Pulmonary artery endothelial cell (primary cell): ENCODE measurements at regions not wholly inside any gene's neighbourhood (a gene's known extent, or its start where the extent isn't known, plus 50 kb on each side); places are given as distances from the start of the nearest gene placed in this dataset.

ENCODE experiments used
- DNase-seq: peaks from one replicate; pipeline ENCODE4 v3.0.0-alpha.2; 2011; ENCODE audit warnings: low read depth, low spot score

DNA sequence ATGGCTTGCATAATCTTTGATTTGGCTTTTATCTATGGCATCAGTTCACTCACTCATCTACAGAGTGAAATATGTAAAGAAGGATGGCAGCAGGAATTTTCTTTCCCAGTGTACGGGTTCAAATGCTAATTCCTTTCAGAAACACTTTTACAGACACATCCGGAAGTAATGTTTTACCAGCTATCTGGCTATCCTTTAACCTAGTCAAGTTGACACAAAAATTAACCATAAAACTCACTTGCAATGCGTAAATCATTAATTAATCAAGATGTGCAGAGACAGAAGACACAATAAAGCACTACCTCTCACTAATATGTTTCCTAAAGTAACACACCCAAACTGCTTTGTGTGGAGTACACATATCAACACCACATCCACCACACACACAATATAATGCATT lies 378.9 kb upstream of the ANO3 start:
- no peak for DNase-seq

DNA sequence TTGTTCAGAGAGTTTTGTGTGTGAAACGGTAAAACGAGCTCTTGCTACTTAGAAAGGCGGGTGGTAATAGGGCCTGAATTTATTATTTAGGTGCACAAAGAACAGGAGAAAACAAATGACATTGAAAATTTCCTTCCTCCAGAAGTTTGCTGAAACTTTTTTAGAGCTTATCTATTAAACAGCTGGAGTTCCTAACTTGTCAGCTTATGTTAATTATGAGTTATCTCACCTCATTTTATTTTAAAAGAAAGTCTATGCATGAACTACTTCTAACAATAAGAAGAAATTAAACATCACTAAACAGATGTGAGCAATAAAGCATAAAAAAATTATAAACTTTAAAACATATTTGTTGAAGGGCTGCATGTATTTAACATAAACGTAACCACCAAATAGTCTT lies 373.9 kb upstream of the ANO3 start:
- DNase-seq: no peak

DNA sequence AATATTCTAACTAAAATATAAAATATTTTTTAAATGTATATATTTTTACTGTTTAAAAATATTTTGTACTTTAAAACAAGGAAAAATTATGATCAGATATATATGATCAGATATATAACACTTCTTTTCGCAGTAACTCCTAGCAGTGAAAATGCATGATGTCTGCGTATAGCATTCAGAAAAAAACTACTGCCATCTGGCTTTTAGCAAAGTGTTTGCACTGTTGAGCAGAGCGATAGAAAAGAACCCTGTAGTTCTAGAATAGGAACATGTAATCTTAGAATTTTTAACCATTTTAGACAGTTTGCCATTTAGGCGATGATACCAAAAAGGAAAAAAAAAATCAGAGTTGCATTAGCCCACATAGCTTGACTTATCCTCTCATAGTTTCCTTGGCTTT lies 370.4 kb upstream of the ANO3 start:
- DNase-seq: no peak

DNA sequence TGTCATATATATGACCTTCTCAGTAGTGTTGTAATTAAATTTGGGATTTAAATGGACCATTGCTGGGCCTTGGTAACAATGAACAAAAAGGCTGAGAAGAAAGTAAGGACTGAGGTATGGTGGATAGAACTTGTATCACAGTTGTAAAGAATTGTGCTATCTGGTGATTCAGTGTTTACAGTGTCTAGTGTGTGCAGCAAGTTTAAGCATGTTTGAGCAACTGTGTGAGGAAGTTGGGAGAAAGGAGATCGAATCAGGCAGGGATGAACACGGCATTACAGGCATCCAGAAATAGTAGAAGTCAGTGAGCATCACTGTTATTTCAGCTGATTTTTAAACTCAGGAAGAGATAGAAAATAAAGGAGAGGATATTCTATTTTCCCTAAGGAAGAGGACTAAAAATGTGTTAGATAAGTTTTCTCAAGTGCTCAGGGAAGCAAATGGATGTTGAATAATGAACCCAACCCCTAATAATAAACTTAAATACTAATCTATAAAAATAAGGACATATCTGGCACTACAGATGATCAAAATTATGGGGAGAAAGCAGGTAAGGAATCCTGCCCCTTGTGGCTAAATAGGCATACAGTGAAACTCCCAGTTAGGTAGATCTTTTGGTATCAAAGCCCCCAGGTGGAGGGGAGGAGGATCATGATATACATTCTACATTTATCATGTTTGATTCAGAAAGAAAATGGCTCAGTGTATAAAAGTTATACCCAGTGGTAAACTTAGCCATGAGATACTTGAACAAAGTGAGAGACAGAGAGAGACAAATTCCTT lies 361.0 kb upstream of the ANO3 start:
- no peak for DNase-seq

DNA sequence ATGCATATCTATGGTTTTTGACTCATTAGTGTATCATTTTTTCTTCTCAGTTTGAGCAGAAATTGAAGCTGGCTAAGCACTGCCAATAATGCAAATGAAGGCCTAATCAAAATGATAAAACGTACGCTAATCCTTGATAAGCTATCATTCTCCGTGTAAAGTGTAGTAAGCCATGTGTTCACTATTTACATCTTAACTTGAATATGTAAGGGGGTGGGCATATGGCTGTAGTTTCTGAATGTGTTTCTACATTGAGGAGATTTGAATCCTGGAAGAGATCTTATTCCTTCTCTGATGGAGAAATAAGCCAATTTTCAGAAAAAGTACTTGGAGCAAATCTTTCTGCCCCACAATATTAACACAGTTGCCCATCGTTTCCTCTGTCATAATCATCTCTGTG lies 351.8 kb upstream of the ANO3 start:
- no peak for DNase-seq

DNA sequence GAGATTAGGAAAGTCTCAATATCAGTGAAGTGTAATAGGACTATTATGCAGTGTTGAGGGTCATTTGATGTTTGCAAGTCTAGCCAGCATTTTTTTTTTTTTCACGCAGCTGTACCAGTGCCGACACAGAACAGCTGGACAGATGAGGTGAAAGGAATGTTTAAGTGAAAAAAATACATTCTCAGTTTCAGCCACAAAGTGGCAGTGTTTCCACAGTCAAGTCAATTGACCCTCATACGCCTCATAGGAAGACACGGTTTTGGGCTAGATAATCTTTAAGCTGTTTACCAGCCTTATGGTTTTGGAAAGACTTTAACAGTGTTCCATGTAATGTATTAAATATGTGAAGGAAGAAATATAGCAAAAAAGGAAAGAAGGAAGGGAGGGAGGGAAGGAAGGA lies 349.9 kb upstream of the ANO3 start:
- DNase-seq: peak; percentile 7

DNA sequence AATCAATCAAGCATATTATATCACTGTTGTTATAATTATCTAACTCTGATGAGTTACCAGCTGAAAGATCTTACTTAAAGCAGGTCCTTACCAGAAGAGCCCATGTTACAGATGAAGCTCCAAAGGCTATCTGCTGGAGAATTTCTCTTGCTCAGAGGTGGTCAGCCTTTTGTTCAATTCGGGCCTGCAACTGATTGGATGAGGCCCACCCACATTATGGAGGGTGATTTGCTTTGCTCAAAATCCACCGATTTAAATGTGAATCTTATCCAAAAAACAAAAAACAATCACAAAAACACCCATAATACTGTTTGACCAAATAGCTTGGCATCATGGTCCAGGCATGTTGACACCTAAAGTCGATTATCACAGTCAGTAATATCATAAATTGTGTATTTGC lies 348.6 kb upstream of the ANO3 start:
- no peak for DNase-seq

DNA sequence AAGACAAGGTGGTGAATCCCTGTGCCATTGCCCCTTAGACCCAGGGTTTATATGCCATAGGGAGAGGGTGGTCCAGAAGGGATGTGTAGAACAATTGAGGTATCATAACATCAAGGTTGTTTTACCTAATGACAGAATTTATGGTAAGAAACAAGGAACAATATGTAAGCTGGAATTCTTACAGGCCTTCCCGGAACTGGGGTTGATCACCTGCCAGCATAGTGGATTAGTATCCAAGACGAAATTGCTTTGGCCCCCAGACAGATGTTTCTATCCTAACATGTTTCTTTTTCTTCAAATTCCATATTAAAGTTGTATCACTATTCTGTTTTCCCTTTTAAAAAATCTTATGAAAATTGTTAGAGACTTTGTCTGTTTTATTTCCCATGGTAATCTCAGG lies 343.8 kb upstream of the ANO3 start:
- DNase-seq: no peak

DNA sequence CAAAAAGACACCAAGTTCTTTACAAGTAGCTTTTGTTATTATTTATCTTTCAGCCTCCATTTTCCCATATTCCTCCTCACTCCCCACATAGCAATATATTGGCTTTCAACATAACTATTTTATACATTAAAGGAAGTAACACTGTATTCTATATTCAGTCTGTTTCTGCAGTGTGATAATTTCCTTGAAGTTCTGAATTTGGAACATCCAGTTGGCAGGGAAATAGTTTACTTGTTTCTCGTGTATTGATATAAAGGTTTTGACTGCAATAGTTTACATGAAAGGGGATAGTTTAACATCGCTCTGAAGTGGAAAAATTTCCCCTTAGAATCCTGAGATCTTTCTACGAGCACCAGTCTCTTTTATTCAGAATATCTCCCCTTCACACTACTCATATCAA lies 341.5 kb upstream of the ANO3 start:
- no peak for DNase-seq

DNA sequence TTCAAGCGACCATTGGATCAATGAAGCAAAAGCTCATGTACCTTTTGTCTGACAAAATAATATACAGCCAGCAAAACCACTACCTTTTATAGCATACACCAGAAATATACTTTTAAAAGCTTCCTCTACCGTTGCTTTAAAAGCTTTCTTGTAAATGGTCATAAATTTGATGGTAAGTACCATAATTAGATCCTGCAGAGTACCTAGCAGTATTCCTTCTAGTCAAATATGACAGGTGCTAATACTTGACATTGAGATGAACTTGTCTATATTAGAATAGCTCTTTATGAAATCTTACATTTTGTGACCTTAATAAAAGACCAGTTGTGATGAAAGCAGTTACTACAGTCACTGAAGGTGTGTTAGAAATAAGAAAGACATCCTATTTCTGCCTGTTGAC lies 340.5 kb upstream of the ANO3 start:
- DNase-seq: no peak

DNA sequence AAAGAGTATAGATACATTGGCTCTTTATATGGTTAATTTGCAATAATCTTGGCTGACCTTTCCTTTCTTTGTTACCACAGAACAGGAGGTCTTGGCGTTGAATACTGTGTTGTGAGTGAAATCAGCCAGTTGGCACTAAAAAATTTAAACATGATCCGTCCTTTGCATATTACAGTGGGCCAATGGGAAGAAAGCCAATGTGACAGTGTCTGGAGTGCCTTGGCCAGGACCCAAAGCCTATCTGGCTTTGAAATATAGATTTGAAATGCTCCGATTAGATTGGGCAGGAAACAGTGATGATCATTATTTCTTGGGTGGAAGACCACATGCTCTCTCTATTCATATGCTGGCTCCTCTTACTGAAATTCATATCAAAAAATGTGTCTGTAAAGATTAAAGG lies 339.6 kb upstream of the ANO3 start:
- no peak for DNase-seq

DNA sequence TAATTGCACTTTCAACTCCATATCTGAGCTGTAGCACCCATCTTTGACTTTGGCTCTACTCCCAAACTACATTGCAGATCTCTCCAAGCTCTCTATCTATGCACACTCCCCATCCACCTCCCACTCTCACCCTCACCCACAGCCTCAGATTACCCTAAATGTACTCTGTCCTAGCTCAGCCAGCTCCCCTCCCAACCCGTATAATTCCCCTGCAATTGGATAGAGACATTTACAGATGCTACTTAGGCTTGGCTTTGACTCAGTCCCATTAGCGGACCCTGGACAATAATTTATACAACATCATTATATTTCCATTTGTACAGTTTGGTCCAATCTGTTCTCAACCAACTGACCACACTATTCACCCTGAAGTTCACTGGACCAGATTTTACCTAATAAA lies 338.9 kb upstream of the ANO3 start:
- no peak for DNase-seq

DNA sequence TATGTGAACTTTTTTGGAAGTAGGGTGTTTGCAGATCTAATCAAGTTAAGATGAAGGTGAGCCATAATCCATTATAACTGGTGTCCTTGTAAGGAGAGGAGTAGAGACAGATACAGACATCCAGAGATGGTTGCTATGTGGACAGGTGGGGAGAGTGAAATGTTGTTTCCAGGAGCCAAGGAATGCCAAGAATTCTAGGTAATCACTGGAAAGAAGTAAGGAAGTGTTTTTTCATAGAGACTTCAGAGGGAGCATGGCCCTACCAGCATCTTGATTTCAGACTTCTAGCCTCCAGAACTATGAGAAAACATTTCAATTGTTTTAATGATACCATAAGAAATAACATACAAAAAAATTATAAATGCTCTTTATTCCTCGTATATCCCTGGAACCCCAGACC lies 320.5 kb upstream of the ANO3 start:
- no peak for DNase-seq

DNA sequence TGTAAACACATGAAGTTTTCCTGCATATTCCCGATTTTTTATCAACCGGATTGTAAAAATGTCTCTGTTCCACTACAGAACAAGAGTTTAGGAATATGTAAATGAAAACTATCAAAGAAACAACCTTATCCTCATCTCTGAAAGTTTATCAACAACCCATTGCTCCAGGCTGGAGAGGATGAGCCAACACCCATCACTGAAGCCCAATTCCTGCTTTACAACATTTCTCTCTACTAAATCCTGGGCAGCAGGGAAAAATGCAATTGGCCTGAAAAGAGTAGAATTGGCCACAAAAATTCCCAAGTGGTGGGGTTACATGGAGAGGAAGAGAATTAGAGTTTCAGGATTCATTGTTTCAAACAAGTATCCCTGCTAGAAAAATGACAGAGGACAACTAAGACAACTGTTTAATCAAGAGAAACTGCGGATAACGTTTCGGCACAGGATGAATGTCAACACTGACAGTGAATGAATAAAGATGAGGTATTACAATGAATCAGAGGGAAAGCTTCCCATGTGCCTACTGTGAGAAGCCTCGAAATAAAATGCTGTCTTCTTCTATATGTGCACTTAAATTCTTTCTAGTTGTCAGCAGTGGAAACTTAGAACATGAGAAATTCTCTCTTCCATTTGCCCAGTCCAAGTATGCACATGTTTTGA lies 317.3 kb upstream of the ANO3 start:
- no peak for DNase-seq

DNA sequence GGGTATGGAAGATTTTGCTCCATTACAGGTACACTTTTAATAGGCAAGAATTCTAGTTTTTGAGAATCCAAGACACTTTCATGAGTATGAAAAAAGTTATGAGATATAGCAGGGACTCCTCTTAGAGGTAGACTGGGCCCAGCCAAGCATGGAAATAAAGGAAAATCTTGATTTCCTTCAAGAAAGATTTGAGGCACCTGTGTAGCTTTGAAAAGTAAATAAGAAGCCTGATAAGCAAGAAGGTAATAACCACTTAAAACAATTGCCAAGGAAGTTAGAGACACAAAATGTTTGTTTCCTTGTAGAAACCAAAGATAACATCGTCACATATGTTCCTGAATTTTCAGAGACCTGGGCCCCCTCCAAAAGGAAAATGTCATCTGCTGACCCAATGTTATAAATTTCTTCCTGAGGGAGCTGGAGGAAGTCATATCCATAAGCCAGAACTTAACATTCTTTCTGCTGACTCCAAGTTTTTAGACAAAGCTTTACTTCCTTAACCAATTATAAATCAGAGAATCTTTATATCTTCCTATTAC lies 314.5 kb upstream of the ANO3 start:
- no peak for DNase-seq

DNA sequence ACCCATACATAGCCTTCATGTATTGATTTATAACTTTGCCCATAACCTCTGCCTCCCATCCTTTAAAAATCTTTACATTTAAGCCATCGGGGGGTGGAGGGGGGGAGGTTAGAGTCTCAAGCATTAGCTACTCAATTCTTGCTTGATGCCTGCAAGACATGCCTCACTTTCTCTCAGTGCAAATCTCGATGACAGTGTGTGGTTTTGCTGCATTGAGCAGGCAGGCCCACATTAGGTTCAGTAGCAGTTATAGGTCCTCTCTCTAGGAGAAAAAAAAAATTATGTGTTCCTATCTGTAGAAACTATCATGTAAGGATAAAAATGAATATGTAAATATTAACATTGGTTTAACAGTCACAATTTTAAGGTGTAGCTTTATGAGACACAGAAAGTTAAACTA lies 314.0 kb upstream of the ANO3 start:
- DNase-seq: no peak

DNA sequence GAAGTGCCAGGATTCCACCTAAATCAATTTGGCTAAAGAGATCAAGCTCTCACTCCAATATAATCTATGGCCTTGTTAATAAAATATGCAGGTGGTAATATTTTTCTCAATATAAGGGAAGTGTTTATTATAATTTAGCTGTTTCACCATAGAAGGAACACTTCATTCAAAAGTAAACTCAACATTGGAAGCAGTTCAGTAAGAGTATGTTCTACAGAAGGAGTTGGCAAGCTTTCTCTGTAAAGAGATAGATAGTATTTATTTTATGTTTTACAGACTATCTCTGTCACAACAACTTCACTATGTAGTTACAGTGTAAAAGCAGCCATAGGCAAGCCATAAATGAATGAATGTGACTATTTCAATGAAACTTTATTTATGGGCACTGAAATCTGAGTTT lies 313.6 kb upstream of the ANO3 start:
- no peak for DNase-seq

DNA sequence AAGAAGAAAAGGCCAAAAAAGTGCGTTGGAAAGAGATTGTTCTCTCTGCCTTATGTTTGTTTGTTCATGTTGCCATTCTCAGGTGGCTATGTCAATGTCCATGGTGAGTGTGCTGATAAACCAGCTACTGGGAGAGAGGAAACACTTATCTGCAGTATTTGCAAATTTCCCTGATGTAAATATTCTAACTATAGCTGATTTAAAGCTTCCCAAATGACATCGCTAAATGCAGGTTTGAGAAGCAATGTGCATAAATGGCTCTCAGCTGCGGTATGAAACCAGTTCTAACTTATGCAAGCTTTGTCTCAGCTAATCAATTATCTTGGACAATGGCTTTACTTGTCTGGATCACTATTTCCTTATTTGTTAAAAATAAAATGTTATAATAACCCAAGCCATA lies 312.5 kb upstream of the ANO3 start:
- DNase-seq: no peak

DNA sequence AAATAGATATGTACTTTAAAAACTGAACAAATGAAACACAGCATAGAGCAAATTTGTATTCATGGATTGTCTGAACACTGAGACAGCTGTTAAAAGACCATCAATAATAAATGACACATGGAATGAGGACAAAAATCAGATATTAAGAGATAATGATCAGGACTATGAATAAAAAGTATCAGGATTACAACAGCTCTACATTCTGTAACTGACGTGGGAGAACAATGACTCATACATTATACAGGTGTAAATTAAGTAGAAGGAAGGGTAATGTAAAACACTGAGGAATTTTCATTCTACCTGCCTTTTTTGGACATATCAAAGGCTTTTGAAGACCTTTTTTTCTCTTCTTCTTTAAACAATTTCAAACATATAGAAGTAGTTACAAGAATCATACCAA lies 310.9 kb upstream of the ANO3 start:
- no peak for DNase-seq

DNA sequence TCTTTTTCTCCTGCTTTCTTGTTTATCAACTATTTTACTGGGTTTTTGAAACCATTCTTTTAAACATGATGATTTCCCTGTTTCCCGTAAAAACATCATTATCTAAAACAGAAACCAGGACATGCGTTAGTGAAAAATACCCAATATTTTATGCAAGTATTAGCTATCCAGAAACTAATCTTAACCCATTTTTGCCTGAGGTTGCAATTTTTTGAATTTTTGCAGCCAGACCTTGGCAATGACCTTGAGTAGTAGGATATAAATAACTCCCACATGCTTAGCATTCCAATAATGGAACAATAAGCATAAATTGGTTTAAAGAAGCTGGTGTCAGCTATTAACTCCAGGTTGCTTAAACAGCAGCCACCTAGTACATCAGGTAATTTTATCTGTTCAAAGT lies 308.9 kb upstream of the ANO3 start:
- no peak for DNase-seq

DNA sequence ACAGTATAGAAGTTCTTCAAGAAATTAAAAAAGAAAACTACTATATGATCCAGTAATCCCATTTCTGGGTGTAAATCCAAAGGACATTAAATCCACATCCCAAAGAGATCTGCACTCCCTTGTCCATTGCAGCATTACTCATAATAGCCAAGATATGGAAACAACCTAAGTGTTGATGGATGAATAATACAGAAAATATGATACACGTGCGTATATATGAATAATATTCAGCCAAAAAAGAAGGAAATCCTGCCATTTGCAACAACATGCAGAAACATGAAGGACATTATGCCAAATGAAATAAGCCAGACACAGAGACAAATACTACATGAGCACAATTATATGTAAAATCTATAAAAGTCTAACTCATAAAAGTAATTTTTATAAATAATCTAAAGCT lies 306.3 kb upstream of the ANO3 start:
- no peak for DNase-seq

DNA sequence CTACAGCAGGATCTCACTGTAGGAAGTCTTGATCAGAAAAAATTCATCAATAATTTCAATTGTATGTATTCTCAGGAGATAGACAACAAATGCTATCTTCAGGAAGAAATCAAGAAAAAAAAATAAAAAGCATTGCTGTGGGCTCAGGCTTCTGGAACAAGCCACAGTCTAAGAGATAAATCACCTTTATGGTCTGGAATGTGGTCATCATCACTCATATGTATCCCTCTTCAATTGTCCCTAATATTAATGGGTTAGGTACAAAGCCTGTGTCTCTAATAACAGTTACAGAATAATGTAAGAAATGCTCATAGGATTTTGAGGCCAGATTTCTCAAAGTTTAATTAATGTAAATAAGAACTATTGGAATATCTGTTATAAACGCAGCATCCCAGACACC lies 305.9 kb upstream of the ANO3 start:
- no peak for DNase-seq

DNA sequence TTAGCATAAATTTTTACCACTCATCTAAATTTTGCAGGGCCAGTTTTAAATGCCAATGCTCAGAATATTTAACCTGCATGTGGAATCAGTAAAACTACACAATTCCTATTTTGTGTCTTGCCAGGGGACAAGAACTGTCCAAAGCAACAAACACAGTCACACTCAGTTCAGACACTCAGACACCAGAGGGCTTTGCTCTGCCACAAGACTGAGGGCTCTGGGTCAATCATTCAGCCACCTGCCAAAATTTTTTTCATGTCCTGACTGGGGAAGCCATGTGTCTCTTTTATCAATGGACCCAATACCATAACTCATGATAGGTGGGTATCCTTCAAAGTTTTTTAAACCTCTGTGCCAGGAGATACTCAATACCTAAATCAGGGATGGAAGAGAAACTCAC lies 304.0 kb upstream of the ANO3 start:
- DNase-seq: no peak
